Lower leg skin (tissue), 4 donors: ENCODE measurements at regions not wholly inside any gene's neighbourhood (a gene's known extent, or its start where the extent isn't known, plus 50 kb on each side); places are given as distances from the start of the nearest gene placed in this dataset.

Experiments used
- DNase-seq, 2 donors: peaks; one replicate each; pipeline ENCODE4 v3.0.0-alpha.2; 2019; ENCODE audit warnings: low spot score in 2 of 2
- H3K4me3 ChIP-seq: fragments of 200-600 bp; sonication (generic); 2 replicates; pipeline ENCODE4 v1.5.1; 2017; ENCODE audit warnings: mild to moderate bottlenecking, low read depth; ENCODE audit not compliant: poor library complexity, severe bottlenecking
- POLR2A ChIP-seq, 2 donors: fragments of 450-650 bp; IDR thresholded peaks; one replicate each; pipeline ENCODE4 v1.6.1; 2016 to 2017; ENCODE audit warnings: antibody characterized with exemption in 2 of 2, mild to moderate bottlenecking in 1 of 2, moderate library complexity in 1 of 2
- WGBS, 2 donors: methylation state at CpG; one replicate each; pipeline ENCODE4 v1.1.5; 2018; 5-methylcytosine and 5-hydroxymethylcytosine counted together
- intact Hi-C: fragments of 100-400 bp; cut with DNase I; formaldehyde crosslinking; loops from one replicate; pipeline ENCODE4 v1.15.0; 2023; ENCODE audit warnings: low total_unique reads
- TF ChIP-seq, protein P1 (sequence below), 3 donors: fragments of 450-650 bp; IDR thresholded peaks; one replicate each; pipeline ENCODE4 v1.5.1; 2016; ENCODE audit warnings: antibody characterized with exemption in 3 of 3, mild to moderate bottlenecking in 3 of 3, moderate library complexity in 2 of 3

DNA sequence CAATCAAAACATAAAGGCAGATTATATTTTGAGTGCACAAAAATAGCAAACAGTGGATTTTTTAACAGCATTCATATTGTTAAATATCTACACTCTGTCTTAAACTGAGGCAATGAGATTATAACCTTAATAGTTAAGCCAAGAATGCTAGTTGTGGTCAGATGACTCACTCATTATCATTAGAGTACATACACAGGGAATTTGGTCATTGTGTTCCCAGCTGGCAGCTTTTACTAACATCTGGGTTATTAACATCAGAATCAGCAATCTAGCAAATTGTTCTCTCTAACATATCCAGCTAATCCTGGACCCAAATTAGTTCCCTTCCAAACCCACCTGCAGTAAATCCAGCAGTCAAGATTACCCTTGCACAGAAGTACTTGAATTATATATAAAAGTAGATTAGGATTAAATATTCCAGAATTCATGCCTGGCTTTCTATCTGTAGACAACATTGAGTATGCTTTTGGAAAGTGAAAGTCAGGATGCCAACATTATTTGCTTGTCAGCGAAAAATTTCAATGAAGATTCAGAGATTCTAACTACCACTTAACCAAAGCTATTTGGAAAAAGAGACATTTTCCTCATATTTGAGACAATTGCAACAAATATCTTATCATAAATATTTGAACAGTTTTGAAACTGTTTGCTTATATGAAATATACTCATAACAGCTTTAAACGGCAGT, 1035.6 kb upstream of the PHF14 start:
- no peak overlapping the region for H3K4me3 ChIP-seq
- 67 to 70% methylated on average over 2 of the region's 2 CpGs for WGBS, 2 donors
- DNase-seq = no peak
- no peak for TF ChIP-seq POLR2A (IDR thresholded peaks at IDR 0.05)
- TF ChIP-seq, protein P1, sequence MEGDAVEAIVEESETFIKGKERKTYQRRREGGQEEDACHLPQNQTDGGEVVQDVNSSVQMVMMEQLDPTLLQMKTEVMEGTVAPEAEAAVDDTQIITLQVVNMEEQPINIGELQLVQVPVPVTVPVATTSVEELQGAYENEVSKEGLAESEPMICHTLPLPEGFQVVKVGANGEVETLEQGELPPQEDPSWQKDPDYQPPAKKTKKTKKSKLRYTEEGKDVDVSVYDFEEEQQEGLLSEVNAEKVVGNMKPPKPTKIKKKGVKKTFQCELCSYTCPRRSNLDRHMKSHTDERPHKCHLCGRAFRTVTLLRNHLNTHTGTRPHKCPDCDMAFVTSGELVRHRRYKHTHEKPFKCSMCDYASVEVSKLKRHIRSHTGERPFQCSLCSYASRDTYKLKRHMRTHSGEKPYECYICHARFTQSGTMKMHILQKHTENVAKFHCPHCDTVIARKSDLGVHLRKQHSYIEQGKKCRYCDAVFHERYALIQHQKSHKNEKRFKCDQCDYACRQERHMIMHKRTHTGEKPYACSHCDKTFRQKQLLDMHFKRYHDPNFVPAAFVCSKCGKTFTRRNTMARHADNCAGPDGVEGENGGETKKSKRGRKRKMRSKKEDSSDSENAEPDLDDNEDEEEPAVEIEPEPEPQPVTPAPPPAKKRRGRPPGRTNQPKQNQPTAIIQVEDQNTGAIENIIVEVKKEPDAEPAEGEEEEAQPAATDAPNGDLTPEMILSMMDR (IDR thresholded peaks at IDR 0.05) = no peak
- intact Hi-C loops = no loop called here

GRCh38 chr7:9939176-9939575, 1034.5 kb upstream of the PHF14 start:
- no peak for DNase-seq
- H3K4me3 ChIP-seq = no peak overlapping the region
- TF ChIP-seq, protein P1 (IDR thresholded peaks at IDR 0.05) = no peak
- TF ChIP-seq POLR2A (IDR thresholded peaks at IDR 0.05) = no peak
- intact Hi-C loops = no loop called here

- intact Hi-C loops = no loop called here
- no peak for TF ChIP-seq POLR2A (IDR thresholded peaks at IDR 0.05)
- TF ChIP-seq, protein P1 (IDR thresholded peaks at IDR 0.05) = no peak
- H3K4me3 ChIP-seq = no peak overlapping the region
- DNase-seq = no peak
Observed at GRCh38 chr7:9945131-9945530, 1028.5 kb upstream of the PHF14 start.

DNA sequence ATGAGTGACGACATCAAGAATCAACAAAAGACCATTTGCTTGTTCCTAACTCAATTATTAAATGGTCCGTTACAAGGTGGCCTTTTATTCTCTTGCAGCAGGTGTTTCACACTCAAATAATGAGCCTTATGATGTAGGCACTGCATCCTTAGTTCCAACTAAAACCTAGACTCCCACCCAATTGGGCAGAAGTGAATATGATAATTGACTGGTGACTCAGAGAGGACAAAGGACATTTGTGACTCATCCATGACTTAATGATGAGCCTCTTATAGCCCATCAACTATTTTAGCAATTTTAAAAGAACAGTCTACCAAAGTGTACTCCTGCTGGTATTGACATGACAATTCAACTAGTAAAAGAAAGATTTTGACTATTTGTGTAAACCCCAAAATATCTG, 1027.8 kb upstream of the PHF14 start:
- no peak overlapping the region for H3K4me3 ChIP-seq
- TF ChIP-seq POLR2A (IDR thresholded peaks at IDR 0.05) = no peak
- TF ChIP-seq, protein P1 (IDR thresholded peaks at IDR 0.05) = no peak
- no peak for DNase-seq
- WGBS, 2 donors = 42 to 66% methylated on average over 2 of the region's 2 CpGs
- intact Hi-C loops = no loop called here

DNA sequence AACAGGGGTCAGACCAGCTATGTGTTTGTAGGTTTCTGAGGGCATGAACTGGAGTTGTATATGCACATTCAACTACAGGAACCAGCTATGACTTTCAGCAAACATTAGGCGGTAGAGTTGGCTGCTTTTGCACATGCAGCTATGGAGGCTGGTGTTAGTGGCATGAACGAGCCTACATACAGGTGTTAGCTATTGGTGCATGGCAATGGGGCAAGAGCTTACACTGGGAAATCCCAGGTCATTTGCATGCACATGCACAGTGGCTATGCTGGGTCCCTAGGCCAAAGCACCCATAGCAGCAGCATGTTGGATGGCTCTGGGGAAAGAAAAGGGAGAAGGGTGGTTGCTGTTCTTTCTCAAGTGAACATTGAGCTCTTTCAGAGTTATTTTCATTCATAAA, 1018.5 kb upstream of the PHF14 start:
- no peak overlapping the region for H3K4me3 ChIP-seq
- no peak for DNase-seq
- TF ChIP-seq, protein P1 (IDR thresholded peaks at IDR 0.05) = no peak
- no peak for TF ChIP-seq POLR2A (IDR thresholded peaks at IDR 0.05)
- WGBS, 2 donors = 86 to 90% methylated on average over 2 of the region's 2 CpGs
- intact Hi-C loops = no loop called here

DNA sequence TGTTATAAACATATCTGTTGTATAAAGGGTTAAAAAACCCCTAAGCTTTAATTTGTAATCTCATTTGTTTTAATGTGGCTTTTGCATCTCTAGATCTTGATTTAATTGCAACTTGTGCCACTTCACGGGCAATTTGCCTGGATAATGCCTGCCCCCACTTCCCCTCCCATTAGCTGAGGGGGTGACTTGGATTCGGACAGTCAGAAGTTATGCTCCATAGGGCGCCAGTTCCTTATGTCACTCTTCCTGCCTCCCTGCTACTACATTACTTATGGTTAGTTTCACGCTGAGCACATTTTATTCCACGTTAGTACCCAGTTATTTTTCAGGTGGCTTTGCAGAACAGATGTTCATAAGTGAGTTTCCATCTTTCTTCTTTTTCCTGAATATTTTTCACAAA, 1015.2 kb upstream of the PHF14 start:
- 49 to 62% methylated on average over 5 of the region's 5 CpGs for WGBS, 2 donors
- TF ChIP-seq POLR2A (IDR thresholded peaks at IDR 0.05) = no peak
- TF ChIP-seq, protein P1 (IDR thresholded peaks at IDR 0.05) = no peak
- intact Hi-C loops = no loop called here
- DNase-seq = no peak
- no peak overlapping the region for H3K4me3 ChIP-seq
